GM20431 (cell line): ENCODE measurements at regions not wholly inside any gene's neighbourhood (a gene's known extent, or its start where the extent isn't known, plus 50 kb on each side); places are given as distances from the start of the nearest gene placed in this dataset.
"Not testable (repeated sequence)": the region's sequence is repeated elsewhere in the genome, so short reads cannot be mapped to it uniquely, and the experiment has no call there.

Experiments used
- in situ Hi-C: fragments of 300-500 bp; cut with MseI, MboI; formaldehyde crosslinking; loops from one replicate; pipeline ENCODE4 v1.15.0; 2020; ENCODE audit warnings: low sequenced_read_pairs; ENCODE audit not compliant: unreplicated experiment

DNA sequence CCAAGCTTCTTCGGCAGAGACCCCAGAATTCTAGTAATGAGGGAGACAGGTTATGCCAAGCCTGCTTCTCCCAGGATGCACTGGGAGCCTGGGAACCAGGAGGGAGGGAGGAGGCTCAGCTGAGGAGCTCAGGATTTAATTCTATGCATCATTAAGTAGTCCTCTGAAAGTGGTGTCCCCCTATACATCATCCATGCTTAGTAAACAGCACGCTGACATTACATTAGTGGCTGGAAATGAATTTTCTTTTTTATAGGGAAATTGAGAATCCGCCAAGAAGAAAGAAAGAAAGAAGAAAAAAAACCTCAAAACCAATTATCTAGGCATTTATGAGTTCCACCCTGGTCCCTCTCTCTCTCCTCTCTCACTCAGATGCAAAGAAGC, 63.1 kb upstream of the PAX8 start:
- in situ Hi-C loops, result not testable (repeated sequence)

- in situ Hi-C loops, result no loop called here
Measured at GRCh38 chr2:113341191-113341869, 62.6 kb upstream of the PAX8 start.

GRCh38 chr2:113337809-113338208, 59.1 kb upstream of the PAX8 start:
- in situ Hi-C loops, result no loop called here

DNA sequence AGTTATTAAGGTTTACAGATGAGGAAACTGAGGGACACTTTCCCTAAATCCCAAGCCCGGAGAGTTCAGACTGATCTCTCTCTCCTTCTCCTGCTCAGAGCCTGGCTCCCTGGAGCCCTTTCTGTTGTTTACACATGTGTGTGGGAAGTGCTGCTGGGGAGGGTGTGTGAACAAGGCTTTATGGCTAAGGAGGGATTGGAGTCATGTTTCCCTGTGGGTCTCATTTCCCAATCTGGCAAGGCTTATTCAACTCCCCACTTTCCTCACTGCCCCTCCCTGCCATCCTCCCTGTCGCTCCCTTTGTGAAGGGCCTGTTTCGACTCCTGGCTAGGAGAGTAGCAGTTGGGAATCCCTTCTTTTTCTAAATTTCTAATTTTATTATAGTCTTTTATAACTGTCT, 57.3 kb upstream of the PAX8 start:
- in situ Hi-C loops, result not testable (repeated sequence)

DNA sequence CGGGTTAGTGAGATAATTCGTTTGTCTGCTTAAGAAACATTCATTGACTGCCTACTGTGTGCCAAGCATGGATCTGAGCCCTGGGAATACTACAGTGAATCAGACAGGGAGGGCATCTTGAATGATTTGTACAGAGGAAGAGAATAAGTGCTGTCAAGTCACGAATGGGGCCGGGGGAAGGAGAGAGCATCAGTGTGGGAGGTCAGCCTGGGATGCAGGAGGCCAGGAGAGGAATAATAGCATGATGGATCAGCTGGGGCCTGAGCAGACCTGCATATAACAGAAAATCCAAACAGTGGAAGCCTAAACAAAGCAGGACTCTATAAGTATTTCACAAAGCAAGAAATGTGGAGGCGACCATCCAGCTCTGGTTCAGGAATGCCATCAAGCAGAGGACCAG, 55.4 kb upstream of the PAX8 start:
- in situ Hi-C loops, result no loop called here

DNA sequence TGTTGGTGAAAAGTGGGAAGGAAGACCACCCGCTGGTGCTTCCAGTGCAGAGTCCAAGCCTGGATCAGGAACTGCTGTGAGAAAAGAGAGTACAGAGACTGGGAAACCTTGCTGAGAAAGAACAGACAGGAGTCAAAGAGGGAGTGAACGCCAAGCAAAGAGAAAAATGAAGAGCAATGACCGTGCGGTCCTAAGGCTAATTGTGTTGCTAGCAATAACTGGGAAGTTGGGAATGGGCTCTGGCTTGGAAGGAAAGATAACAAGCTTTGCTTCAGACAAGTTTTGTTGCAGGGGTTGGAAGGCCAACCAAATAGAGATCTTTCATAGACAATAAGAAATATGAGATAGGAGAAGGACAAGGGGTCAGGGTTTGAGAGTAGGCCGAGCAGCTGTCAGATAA, 55.0 kb upstream of the PAX8 start:
- in situ Hi-C loops, result not testable (repeated sequence)

DNA sequence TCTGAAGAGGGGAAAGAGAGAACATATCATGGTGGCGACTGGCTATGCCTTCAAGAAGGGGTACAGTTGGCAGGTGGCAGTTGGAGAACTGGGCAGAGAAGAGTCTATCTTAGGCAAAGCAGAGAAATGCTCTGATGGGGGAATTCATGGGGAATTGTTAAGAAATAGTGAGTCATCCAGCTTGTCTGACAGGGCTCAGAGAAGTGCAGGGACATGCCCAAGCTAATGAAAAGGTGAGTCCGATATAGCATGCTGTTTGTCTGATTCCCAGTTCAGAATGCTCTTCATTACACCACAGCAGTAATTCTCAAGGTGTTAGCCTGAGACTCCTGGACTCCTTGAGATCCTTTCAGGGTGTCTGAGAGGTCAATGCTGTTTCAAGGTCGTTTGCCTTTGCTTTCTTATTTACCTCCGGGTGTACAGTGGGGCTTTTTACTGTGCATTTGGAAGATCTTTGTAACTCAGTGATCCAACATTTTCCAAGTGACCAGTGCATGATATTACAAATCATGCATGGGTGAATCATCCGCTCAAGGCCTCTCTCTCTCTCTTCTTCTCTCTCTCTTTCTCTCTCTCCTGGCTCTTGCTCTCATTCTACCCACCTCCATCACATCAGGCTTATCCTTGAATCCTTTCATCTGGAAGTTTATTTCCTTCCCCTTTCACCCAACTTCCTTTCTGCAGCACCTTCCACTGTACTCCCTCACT, 51.5 kb upstream of the PAX8 start:
- in situ Hi-C loops, result not testable (repeated sequence)

- in situ Hi-C loops, result not testable (repeated sequence)
Measured at GRCh38 chr2:113328973-113329372, 50.3 kb upstream of the PAX8 start.

DNA sequence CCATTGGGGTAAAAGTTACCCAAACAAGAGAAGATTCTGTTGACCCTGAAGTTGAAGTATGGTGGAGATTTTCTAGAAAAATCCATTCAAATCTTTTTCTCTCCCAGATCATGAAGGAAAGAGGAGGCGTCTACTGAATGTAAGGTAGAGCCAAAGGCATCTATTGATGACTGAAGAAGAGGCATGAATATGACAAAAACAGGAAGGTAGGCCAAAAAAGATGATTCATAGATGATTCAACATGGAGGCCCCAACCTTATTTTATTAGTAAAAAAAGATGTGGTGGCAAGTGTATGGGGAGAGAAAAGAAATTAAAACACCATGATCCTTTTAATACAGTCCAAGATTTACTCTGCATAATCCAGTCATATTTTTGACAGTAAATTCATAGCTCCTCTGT, 49.9 kb upstream of the PAX8 start:
- in situ Hi-C loops, result not testable (repeated sequence)
